K562 (cell line): ENCODE measurements at regions not wholly inside any gene's neighbourhood (a gene's known extent, or its start where the extent isn't known, plus 50 kb on each side); places are given as distances from the start of the nearest gene placed in this dataset.
A peak's percentile ranks its signal among the peaks of the same experiment; 100 is the strongest.

Experiments
- ATAC-seq: fragments of 200-7000 bp; cut with Tn5 transposase; 3 replicates; pipeline ENCODE4 v1.9.1; 2020; ENCODE audit warnings: moderate library complexity
- BruUV-seq: library from RNA; stranded (reverse); fragments of 400-500 nt; replicated peaks from 2 replicates; lab custom pipeline; 2021; lab: Mats Ljungman, UMichigan
- CTCF ChIA-PET: fragments of 300-600 bp; formaldehyde crosslinking; extraction: SDS; loops from one replicate; lab custom pipeline; 2021; ENCODE audit warnings: low intra/inter-chr PET ratio; lab: Yijun Ruan, JAX
- POLR2A ChIA-PET: fragments of 300-600, 350-650 bp; sonication (Branson Sonifier 250); formaldehyde crosslinking; extraction: SDS; loops from one replicate; lab custom pipeline; 2021; ENCODE audit warnings: antibody characterized with exemption, inconsistent platforms; lab: Yijun Ruan, JAX
- DNase-seq, 4 experiments: peaks; one replicate each; pipeline versions ENCODE4 v3.0.0 to v3.0.0-alpha.2; 2011 to 2018; ENCODE audit warnings: low spot score in 3 of 4, mixed read lengths in 3 of 4; ENCODE audit errors: extremely low read depth in 1 of 4
- FAIRE-seq: peaks from 2 replicates; lab custom pipeline; 2011; peaks lifted over from hg19 to GRCh38; lab: Jason Lieb, UNC
- H2AFZ ChIP-seq: 2 replicates; pipeline ENCODE4 v1.6.0; 2011; ENCODE audit warnings: low read depth, low read length, control low read depth, inconsistent platforms
- H3K27ac ChIP-seq: fragments of 200-600 bp; 3 replicates; pipeline ENCODE4 v1.8.0; 2011; ENCODE audit warnings: low read depth, mild to moderate bottlenecking, control low read depth, inconsistent platforms, low read length, moderate library complexity, mixed read lengths; ENCODE audit errors: extremely low read depth
- H3K27me3 ChIP-seq, 2 experiments: fragments of 300-600 bp in 1 of 2; 2 replicates in 1 of 2; 3 replicates in 1 of 2; pipeline versions ENCODE4 v1.6.0 to v1.8.0; 2011; ENCODE audit warnings: inconsistent platforms in 2 of 2, low read length in 2 of 2, mild to moderate bottlenecking in 1 of 2, mixed read lengths in 1 of 2, moderate library complexity in 1 of 2; ENCODE audit not compliant: control insufficient read depth in 2 of 2, insufficient read depth in 2 of 2
- H3K36me3 ChIP-seq: fragments of 300-600 bp; 3 replicates; pipeline ENCODE4 v1.8.0; 2011; ENCODE audit warnings: mild to moderate bottlenecking, low read length, inconsistent platforms; ENCODE audit not compliant: control insufficient read depth, insufficient read depth
- H3K4me1 ChIP-seq, 2 experiments: fragments of 200-600 bp in 1 of 2; replicated peaks in 1 of 2; 2 replicates in 1 of 2; 3 replicates in 1 of 2; pipeline versions ENCODE4 v1.5.1 to v1.8.0; 2011; ENCODE audit warnings: inconsistent platforms in 2 of 2, low read length in 2 of 2, mild to moderate bottlenecking in 1 of 2, mixed read lengths in 1 of 2, moderate library complexity in 1 of 2; ENCODE audit not compliant: control insufficient read depth in 2 of 2, insufficient read depth in 2 of 2
- H3K4me2 ChIP-seq: 2 replicates; pipeline ENCODE4 v1.6.1; 2011; ENCODE audit warnings: low read length, control low read depth, inconsistent platforms, mixed read lengths; ENCODE audit not compliant: insufficient read depth
- H3K4me3 ChIP-seq: fragments of 200-600 bp; sonication (generic), shearing (Covaris generic); 2 replicates; pipeline ENCODE4 v1.5.1; 2016; ENCODE audit warnings: control low read depth, inconsistent platforms
- H3K79me2 ChIP-seq: fragments of 200-600 bp; 3 replicates; pipeline ENCODE4 v1.8.0; 2011; ENCODE audit warnings: low read length, inconsistent platforms; ENCODE audit not compliant: control insufficient read depth, insufficient read depth
- H3K9ac ChIP-seq, 2 experiments: 2 replicates each; pipeline versions ENCODE4 v1.6.0 to v1.6.1; 2011; ENCODE audit warnings: low read depth in 2 of 2, low read length in 2 of 2, control low read depth in 1 of 2, inconsistent platforms in 1 of 2, mild to moderate bottlenecking in 1 of 2, mixed read lengths in 1 of 2; ENCODE audit not compliant: insufficient read depth in 1 of 2
- H3K9me1 ChIP-seq: one replicate; pipeline ENCODE4 v1.6.0; 2011; ENCODE audit warnings: inconsistent platforms, mild to moderate bottlenecking, low read length, moderate library complexity; ENCODE audit not compliant: control insufficient read depth, insufficient read depth
- H3K9me3 ChIP-seq: replicated peaks from 2 replicates; pipeline ENCODE4 v1.5.1; 2011; ENCODE audit warnings: low read depth, low read length, inconsistent platforms; ENCODE audit not compliant: control insufficient read depth, insufficient read depth
- H4K20me1 ChIP-seq: replicated peaks from 2 replicates; pipeline ENCODE4 v1.6.1; 2011; ENCODE audit warnings: low read length, inconsistent platforms, mixed read lengths; ENCODE audit not compliant: control insufficient read depth, insufficient read depth
- MYC ChIP-seq, 2 experiments: fragments of 250-450 bp in 1 of 2; sonication (Bioruptor Pico) in 1 of 2; IDR thresholded peaks; 2 replicates each; pipeline versions ENCODE4 v1.5.1 to v1.6.1; 2012 to 2021; ENCODE audit warnings: low read depth in 2 of 2, borderline replicate concordance in 1 of 2, improper control_type of control experiment in 1 of 2, low read length in 1 of 2, mild to moderate bottlenecking in 1 of 2, moderate library complexity in 1 of 2
- PURB ChIP-seq: sonication (generic); formaldehyde crosslinking; IDR thresholded peaks from 2 replicates; pipeline ENCODE4 v1.9.0; 2021; ENCODE audit warnings: low read depth, mild to moderate bottlenecking, missing genetic modification reagents
- SAFB2 ChIP-seq: fragments of 200-400 bp; formaldehyde crosslinking; IDR thresholded peaks from 2 replicates; pipeline ENCODE4 v1.6.1; 2018; ENCODE audit warnings: borderline replicate concordance, low read length, low read depth, moderate library complexity; ENCODE audit not compliant: severe bottlenecking
- SETDB1 ChIP-seq: IDR thresholded peaks from one replicate; pipeline ENCODE4 v1.6.1; 2012; ENCODE audit warnings: low read length, control low read depth, inconsistent platforms
- TCF7L2 ChIP-seq: fragments of 150-350 bp; IDR thresholded peaks from 2 replicates; pipeline ENCODE4 v1.6.1; 2016; ENCODE audit warnings: low read depth, mild to moderate bottlenecking, low read length, moderate library complexity
- TFAM ChIP-seq: fragments of 250-450 bp; sonication (Bioruptor Pico); conservative IDR thresholded peaks from 2 replicates; pipeline ENCODE4 v1.5.0; 2021; ENCODE audit warnings: mild to moderate bottlenecking, moderate library complexity
- THRAP3 ChIP-seq: fragments of 450-650 bp; IDR thresholded peaks from 2 replicates; pipeline ENCODE4 v1.6.1; 2016; ENCODE audit warnings: mild to moderate bottlenecking, inconsistent platforms, borderline replicate concordance
- YY1 ChIP-seq, 3 experiments: IDR thresholded peaks; 2 replicates each; pipeline ENCODE4 v1.6.1; 2011; ENCODE audit warnings: low read length in 2 of 3, mild to moderate bottlenecking in 2 of 3, moderate library complexity in 2 of 3, borderline replicate concordance in 1 of 3, control low read depth in 1 of 3, low read depth in 1 of 3; ENCODE audit not compliant: insufficient read depth in 3 of 3, insufficient replicate concordance in 2 of 3, control insufficient read depth in 1 of 3, insufficient read length in 1 of 3; ENCODE audit errors: extremely low read depth in 1 of 3
- ZBTB7A ChIP-seq: IDR thresholded peaks from 2 replicates; pipeline ENCODE4 v1.6.1; 2011; ENCODE audit warnings: low read depth, mild to moderate bottlenecking, low read length, moderate library complexity, borderline replicate concordance; ENCODE audit not compliant: control insufficient read depth
- ZNF583 ChIP-seq: fragments of 250-450 bp; sonication (Bioruptor Pico); IDR thresholded peaks from 2 replicates; pipeline ENCODE4 v1.4.0; 2020
- ZNF699 ChIP-seq: fragments of 250-450 bp; sonication (Bioruptor Pico); IDR thresholded peaks from 2 replicates; pipeline ENCODE4 v1.8.0; 2021; ENCODE audit warnings: mild to moderate bottlenecking, moderate library complexity; ENCODE audit not compliant: insufficient replicate concordance
- WGBS: fragments of 100-300 bp; shearing (Covaris generic); methylation state at CpG from one replicate; pipeline ENCODE4 v1.1.6; 2016; ENCODE audit warnings: low coverage, mixed read lengths; ENCODE audit not compliant: insufficient coverage; ENCODE audit errors: missing lambda C conversion rate; 5-methylcytosine and 5-hydroxymethylcytosine counted together
- in situ Hi-C: fragments of 300-500 bp; cut with MboI; formaldehyde crosslinking; loops from 4 replicates; pipeline ENCODE4 v1.15.0; 2018; ENCODE audit warnings: inconsistent platforms, mixed read lengths
- intact Hi-C: fragments of 100-400 bp; cut with micrococcal nuclease; formaldehyde crosslinking; loops from 2 replicates; pipeline ENCODE4 v1.14.2; 2022
- TF ChIP-seq, protein P1 (sequence below), 3 experiments: IDR thresholded peaks in 2 of 3; conservative IDR thresholded peaks in 1 of 3; 2 replicates each; pipeline ENCODE4 v1.5.1; 2011 to 2012; ENCODE audit warnings: low read length in 3 of 3, mild to moderate bottlenecking in 3 of 3, control low read depth in 2 of 3, improper control_type of control experiment in 1 of 3, inconsistent platforms in 1 of 3, low read depth in 1 of 3, mixed read lengths in 1 of 3, moderate library complexity in 1 of 3; ENCODE audit not compliant: insufficient read depth in 2 of 3

DNA sequence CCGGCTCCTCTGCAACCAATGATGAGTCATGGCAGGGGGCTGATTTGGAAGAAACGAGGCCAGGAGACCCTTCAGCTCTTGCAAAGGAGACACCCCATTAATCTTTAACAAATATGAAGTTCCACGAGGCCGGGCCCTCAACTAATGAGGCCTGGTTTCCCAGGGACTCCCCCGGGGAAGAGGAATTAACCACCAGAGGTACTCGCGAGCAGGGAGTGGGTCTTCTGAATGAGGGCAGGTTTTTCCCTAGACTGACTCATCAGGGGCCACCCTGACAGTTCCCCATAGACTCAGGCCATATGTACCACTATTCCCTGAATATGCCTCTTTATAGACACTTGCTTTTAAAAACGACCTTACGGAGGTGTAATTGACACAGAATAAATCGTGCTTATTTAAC lies 150.7 kb upstream of the LHX5 start:
- ATAC-seq (peak; percentile 53; the same call in 2 of the 3 replicates), FAIRE-seq (no peak), DNase-seq (peak in 3 of 4 experiments; percentile 32 to 41 (median 35))
- no TSS peak for BruUV-seq
- no peaks in the 10 kb centered on the region for H3K9me1 ChIP-seq
- POLR2A ChIA-PET, result no interaction called here
- H3K4me1 ChIP-seq, result no peaks in the 10 kb centered on the region
- no peak overlapping the region for H3K4me2 ChIP-seq
- H3K9me3 ChIP-seq, result no peaks in the 10 kb centered on the region; the same call in 1 of the 2 replicates
- no peaks in the 10 kb centered on the region for H3K36me3 ChIP-seq
- in situ Hi-C loops, result no loop called here
- CTCF ChIA-PET, result no interaction called here
- no peaks in the 10 kb centered on the region for H3K79me2 ChIP-seq
- H3K27ac ChIP-seq, result no peak overlapping the region
- peaks cover 0 to 13% of the 10 kb centered on the region in 2 experiments; a peak in 3 of 5 replicates for H3K27me3 ChIP-seq
- H3K9ac ChIP-seq, result 0 out of 4 replicates have a peak overlapping the region, but pooled peaks of 1 of the 2 experiments have one; percentile 17
- intact Hi-C loops, result no loop called here
- H2AFZ ChIP-seq, result 0 out of 2 replicates have a peak overlapping the region, but pooled peaks have one; percentile 48
- no peaks in the 10 kb centered on the region for H4K20me1 ChIP-seq
- 16% methylated on average over 10 of the region's 10 CpGs for WGBS
- TF ChIP-seq TFAM (CRISPR knock-in tag), result no peak
- TF ChIP-seq THRAP3, result no peak
- TF ChIP-seq YY1 (IDR thresholded peaks at IDR 0.05; ENCODE audit: borderline replicate concordance in 1 of 3, control insufficient read depth in 1 of 3, extremely low read depth in 1 of 3, insufficient read depth in 3 of 3, insufficient read length in 1 of 3, insufficient replicate concordance in 2 of 3, low read depth in 1 of 3, low read length in 2 of 3), result no peak
- TF ChIP-seq, protein P1, sequence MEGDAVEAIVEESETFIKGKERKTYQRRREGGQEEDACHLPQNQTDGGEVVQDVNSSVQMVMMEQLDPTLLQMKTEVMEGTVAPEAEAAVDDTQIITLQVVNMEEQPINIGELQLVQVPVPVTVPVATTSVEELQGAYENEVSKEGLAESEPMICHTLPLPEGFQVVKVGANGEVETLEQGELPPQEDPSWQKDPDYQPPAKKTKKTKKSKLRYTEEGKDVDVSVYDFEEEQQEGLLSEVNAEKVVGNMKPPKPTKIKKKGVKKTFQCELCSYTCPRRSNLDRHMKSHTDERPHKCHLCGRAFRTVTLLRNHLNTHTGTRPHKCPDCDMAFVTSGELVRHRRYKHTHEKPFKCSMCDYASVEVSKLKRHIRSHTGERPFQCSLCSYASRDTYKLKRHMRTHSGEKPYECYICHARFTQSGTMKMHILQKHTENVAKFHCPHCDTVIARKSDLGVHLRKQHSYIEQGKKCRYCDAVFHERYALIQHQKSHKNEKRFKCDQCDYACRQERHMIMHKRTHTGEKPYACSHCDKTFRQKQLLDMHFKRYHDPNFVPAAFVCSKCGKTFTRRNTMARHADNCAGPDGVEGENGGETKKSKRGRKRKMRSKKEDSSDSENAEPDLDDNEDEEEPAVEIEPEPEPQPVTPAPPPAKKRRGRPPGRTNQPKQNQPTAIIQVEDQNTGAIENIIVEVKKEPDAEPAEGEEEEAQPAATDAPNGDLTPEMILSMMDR (IDR thresholded peaks at IDR 0.05 in 2 of 3, conservative IDR thresholded peaks at IDR 0.05 in 1 of 3; ENCODE audit: insufficient read depth in 2 of 3, low read depth in 1 of 3, low read length in 3 of 3), result peak in 2 of 3 experiments; percentile 8 to 15; a peak in 1 of 6 replicates
- 0 out of 2 replicates have a peak, but pooled peaks have one; percentile 5 for TF ChIP-seq ZBTB7A
- TF ChIP-seq ZNF583 (CRISPR knock-in tag), result no peak
- TF ChIP-seq PURB (CRISPR knock-in tag), result no peak
- TF ChIP-seq SETDB1, result no peak
- TF ChIP-seq ZNF699 (CRISPR knock-in tag), result no peak
- TF ChIP-seq SAFB2, result no peak
- no peak for TF ChIP-seq MYC (IDR thresholded peaks at IDR 0.05; ENCODE audit: low read depth, low read length)
- TF ChIP-seq MYC (CRISPR knock-in tag; IDR thresholded peaks at IDR 0.05; ENCODE audit: borderline replicate concordance, low read depth), result no peak
- no peak for TF ChIP-seq TCF7L2
- TF ChIP-seq, all 486 proteins: peak for 2
- H3K4me3 ChIP-seq, result no peak overlapping the region
